ENCODE measurements at regions not wholly inside any gene's neighbourhood (a gene's known extent, or its start where the extent isn't known, plus 50 kb on each side); places are given as distances from the start of the nearest gene placed in this dataset.

DNA sequence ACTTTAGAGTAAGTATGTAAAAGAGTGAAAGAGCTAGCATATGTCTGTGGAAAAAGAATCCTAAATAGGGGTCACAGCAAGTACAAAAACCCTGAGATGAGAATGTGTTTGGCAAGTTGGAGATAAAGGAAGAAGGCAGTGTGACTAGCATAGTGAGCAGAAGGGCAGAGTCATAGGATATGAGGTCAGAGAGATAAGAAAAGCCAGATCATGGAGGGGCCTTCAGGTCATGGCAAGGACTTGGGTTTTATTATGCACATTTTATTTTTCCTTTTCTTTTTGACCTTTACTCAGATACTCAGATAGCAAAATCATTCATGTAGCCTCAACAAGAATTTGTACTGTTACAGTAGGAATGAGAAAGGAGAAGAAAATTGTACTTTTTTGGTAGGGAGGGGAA lies 138.0 kb downstream of the GJA1 start:
- TF ChIP-seq, protein P1, sequence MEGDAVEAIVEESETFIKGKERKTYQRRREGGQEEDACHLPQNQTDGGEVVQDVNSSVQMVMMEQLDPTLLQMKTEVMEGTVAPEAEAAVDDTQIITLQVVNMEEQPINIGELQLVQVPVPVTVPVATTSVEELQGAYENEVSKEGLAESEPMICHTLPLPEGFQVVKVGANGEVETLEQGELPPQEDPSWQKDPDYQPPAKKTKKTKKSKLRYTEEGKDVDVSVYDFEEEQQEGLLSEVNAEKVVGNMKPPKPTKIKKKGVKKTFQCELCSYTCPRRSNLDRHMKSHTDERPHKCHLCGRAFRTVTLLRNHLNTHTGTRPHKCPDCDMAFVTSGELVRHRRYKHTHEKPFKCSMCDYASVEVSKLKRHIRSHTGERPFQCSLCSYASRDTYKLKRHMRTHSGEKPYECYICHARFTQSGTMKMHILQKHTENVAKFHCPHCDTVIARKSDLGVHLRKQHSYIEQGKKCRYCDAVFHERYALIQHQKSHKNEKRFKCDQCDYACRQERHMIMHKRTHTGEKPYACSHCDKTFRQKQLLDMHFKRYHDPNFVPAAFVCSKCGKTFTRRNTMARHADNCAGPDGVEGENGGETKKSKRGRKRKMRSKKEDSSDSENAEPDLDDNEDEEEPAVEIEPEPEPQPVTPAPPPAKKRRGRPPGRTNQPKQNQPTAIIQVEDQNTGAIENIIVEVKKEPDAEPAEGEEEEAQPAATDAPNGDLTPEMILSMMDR (IDR thresholded peaks at IDR 0.05), result no peak
- TF ChIP-seq POLR2A (IDR thresholded peaks at IDR 0.05; ENCODE audit: low read depth), result no peak
